ENCODE measurements at regions not wholly inside any gene's neighbourhood (a gene's known extent, or its start where the extent isn't known, plus 50 kb on each side); places are given as distances from the start of the nearest gene placed in this dataset.

DNA sequence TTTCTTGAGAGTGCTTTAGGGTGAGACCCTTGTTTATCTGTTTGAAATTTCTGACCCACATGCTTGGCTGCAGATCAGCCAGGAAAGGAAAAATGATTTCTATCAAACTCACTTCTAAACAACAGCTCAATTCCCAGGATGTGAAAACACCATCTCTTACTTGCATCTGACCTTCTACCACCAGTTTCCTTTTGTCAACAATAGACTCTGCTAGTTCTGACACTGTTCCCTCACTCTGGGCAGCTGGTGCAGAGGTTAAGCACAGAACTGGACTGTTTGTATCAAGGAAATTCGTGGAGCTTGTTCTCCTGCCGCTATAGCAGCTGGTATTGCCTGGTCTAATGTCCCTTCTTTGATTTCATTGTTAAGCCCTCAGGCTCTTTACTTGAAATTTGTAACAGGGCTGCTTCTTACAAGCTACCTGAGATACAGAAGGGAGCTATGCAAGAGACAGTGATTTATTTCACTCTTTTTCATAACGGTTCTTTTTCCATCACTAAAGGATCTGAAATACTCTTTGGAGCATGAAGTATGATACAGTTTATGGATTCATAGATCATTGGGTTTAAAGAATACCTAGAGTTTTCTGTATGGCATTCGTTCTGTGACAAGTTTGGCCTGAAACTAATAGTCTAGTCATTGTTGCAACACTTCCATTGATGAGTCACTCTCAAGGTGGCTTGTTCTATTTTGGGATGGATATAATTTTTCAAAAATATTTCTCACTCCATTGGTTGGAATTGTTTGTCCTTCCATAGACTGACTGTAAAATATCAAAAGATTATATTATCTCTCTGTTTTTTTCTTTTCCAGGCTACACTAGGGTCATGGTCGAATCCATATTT is 178.2 kb upstream of the ZC3H12C start:
- Histone ChIP-seq H3K79me2 (ENCODE audit: control insufficient read depth, insufficient read depth, low read length, unreplicated experiment) (no peaks in the 10 kb centered on the region), H3K27ac (ENCODE audit: low read depth, low read length) (peak overlapping the region; percentile 56), H3K4me3 (ENCODE audit: low read depth, low read length) (peak overlapping the region; percentile 33; the same call in 1 of the 2 replicates), H3K27me3 (ENCODE audit: insufficient read depth, low read length) (no peaks in the 10 kb centered on the region), H3K36me3 (ENCODE audit: insufficient read depth, low read length) (no peaks in the 10 kb centered on the region), H2AFZ (ENCODE audit: low read length, unreplicated experiment) (no peak overlapping the region), H3K4me1 (ENCODE audit: control insufficient read depth, insufficient read depth, low read length, unreplicated experiment) (peaks cover 23% of the 10 kb centered on the region)

DNA sequence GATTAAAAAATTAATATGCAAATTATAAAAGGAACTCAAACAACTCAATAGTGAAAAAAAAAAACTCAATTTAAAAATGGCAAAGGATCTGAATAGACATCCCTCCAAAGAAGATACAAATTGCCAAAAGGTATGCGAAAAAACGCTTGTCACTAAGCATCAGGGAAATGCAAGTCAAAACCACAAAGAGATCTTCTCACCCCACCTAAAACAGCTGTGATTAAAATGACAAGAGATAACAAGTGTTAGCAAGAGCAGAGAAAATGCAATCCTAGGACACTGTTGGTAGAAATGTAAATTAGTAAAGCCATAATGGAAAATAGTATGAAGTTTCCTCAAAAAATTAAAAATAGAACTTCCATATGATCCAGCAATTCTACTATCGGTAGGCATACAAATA is 166.3 kb upstream of the ZC3H12C start:
- H3K27ac ChIP-seq (ENCODE audit: low read depth, low read length) = no peak overlapping the region
- no peaks in the 10 kb centered on the region for H3K27me3 ChIP-seq (ENCODE audit: insufficient read depth, low read length)
- H3K79me2 ChIP-seq (ENCODE audit: control insufficient read depth, insufficient read depth, low read length, unreplicated experiment) = no peaks in the 10 kb centered on the region
- H3K36me3 ChIP-seq (ENCODE audit: insufficient read depth, low read length) = no peaks in the 10 kb centered on the region
- no peaks in the 10 kb centered on the region for H3K4me1 ChIP-seq (ENCODE audit: control insufficient read depth, insufficient read depth, low read length, unreplicated experiment)
- H2AFZ ChIP-seq (ENCODE audit: low read length, unreplicated experiment) = no peak overlapping the region
- no peak overlapping the region for H3K4me3 ChIP-seq (ENCODE audit: low read depth, low read length)

GRCh38 chr11:109929308-109929707 is 163.9 kb upstream of the ZC3H12C start:
- Histone ChIP-seq H3K27ac (ENCODE audit: low read depth, low read length) (no peak overlapping the region), H3K27me3 (ENCODE audit: insufficient read depth, low read length) (no peaks in the 10 kb centered on the region), H2AFZ (ENCODE audit: low read length, unreplicated experiment) (no peak overlapping the region), H3K79me2 (ENCODE audit: control insufficient read depth, insufficient read depth, low read length, unreplicated experiment) (no peaks in the 10 kb centered on the region), H3K36me3 (ENCODE audit: insufficient read depth, low read length) (no peaks in the 10 kb centered on the region), H3K4me1 (ENCODE audit: control insufficient read depth, insufficient read depth, low read length, unreplicated experiment) (no peaks in the 10 kb centered on the region), H3K4me3 (ENCODE audit: low read depth, low read length) (no peak overlapping the region)

DNA sequence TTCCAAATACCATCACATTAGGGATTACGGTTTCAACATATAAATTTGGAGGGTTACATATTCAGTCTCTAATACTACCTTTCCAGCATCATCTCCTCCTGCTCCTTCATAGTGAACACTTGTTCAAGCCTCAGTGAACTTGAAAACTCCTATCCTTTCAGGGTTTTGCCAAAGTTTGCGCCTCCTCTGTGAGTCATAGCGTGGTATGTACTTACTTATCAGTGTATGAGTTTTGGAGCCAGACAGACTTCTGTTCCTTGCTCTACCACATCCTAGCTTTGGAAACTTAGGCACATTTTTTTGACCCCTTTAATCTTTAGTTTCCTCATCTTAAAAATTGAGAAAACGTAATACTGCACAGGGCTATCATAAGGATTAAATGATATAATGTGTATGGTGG is 160.1 kb upstream of the ZC3H12C start:
- Histone ChIP-seq H3K4me1 (ENCODE audit: control insufficient read depth, insufficient read depth, low read length, unreplicated experiment) (no peaks in the 10 kb centered on the region), H2AFZ (ENCODE audit: low read length, unreplicated experiment) (no peak overlapping the region), H3K27me3 (ENCODE audit: insufficient read depth, low read length) (no peaks in the 10 kb centered on the region), H3K79me2 (ENCODE audit: control insufficient read depth, insufficient read depth, low read length, unreplicated experiment) (no peaks in the 10 kb centered on the region), H3K27ac (ENCODE audit: low read depth, low read length) (no peak overlapping the region), H3K36me3 (ENCODE audit: insufficient read depth, low read length) (no peaks in the 10 kb centered on the region), H3K4me3 (ENCODE audit: low read depth, low read length) (no peak overlapping the region)

DNA sequence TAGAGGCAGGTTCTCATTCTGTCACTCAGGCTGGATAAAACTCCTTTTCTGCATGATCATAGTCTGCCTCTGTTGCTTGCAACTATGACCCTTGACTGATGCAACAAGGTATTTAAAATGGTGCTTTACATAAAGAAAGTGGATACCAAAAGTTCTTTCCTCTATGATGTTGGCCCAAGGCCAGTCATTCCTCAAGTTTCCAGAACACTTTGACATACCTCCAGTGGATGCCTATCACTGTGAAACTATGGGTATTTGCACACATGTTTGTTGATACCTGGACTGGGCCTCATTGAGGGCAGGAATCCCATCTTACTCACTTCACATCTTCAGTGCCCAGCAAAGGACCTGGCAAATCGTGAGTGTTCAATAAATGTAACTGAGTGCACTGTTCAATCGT is 159.0 kb upstream of the ZC3H12C start:
- no peaks in the 10 kb centered on the region for H3K79me2 ChIP-seq (ENCODE audit: control insufficient read depth, insufficient read depth, low read length, unreplicated experiment)
- no peaks in the 10 kb centered on the region for H3K27me3 ChIP-seq (ENCODE audit: insufficient read depth, low read length)
- no peaks in the 10 kb centered on the region for H3K4me1 ChIP-seq (ENCODE audit: control insufficient read depth, insufficient read depth, low read length, unreplicated experiment)
- H2AFZ ChIP-seq (ENCODE audit: low read length, unreplicated experiment) = no peak overlapping the region
- no peak overlapping the region for H3K27ac ChIP-seq (ENCODE audit: low read depth, low read length)
- no peak overlapping the region for H3K4me3 ChIP-seq (ENCODE audit: low read depth, low read length)
- H3K36me3 ChIP-seq (ENCODE audit: insufficient read depth, low read length) = no peaks in the 10 kb centered on the region

- H3K79me2 ChIP-seq (ENCODE audit: control insufficient read depth, insufficient read depth, low read length, unreplicated experiment) = no peaks in the 10 kb centered on the region
- no peaks in the 10 kb centered on the region for H3K27me3 ChIP-seq (ENCODE audit: insufficient read depth, low read length)
- no peak overlapping the region for H3K4me3 ChIP-seq (ENCODE audit: low read depth, low read length)
- H3K36me3 ChIP-seq (ENCODE audit: insufficient read depth, low read length) = no peaks in the 10 kb centered on the region
- peaks cover 13% of the 10 kb centered on the region for H3K4me1 ChIP-seq (ENCODE audit: control insufficient read depth, insufficient read depth, low read length, unreplicated experiment)
- H3K27ac ChIP-seq (ENCODE audit: low read depth, low read length) = no peak overlapping the region
- H2AFZ ChIP-seq (ENCODE audit: low read length, unreplicated experiment) = no peak overlapping the region
Observed at GRCh38 chr11:109936661-109937180, 156.5 kb upstream of the ZC3H12C start.

- Histone ChIP-seq H3K79me2 (ENCODE audit: control insufficient read depth, insufficient read depth, low read length, unreplicated experiment) (no peaks in the 10 kb centered on the region), H2AFZ (ENCODE audit: low read length, unreplicated experiment) (no peak overlapping the region), H3K27ac (ENCODE audit: low read depth, low read length) (no peak overlapping the region), H3K27me3 (ENCODE audit: insufficient read depth, low read length) (no peaks in the 10 kb centered on the region), H3K36me3 (ENCODE audit: insufficient read depth, low read length) (no peaks in the 10 kb centered on the region), H3K4me1 (ENCODE audit: control insufficient read depth, insufficient read depth, low read length, unreplicated experiment) (peaks cover 13% of the 10 kb centered on the region), H3K4me3 (ENCODE audit: low read depth, low read length) (no peak overlapping the region)
Observed at GRCh38 chr11:109937968-109938367, 155.2 kb upstream of the ZC3H12C start.

DNA sequence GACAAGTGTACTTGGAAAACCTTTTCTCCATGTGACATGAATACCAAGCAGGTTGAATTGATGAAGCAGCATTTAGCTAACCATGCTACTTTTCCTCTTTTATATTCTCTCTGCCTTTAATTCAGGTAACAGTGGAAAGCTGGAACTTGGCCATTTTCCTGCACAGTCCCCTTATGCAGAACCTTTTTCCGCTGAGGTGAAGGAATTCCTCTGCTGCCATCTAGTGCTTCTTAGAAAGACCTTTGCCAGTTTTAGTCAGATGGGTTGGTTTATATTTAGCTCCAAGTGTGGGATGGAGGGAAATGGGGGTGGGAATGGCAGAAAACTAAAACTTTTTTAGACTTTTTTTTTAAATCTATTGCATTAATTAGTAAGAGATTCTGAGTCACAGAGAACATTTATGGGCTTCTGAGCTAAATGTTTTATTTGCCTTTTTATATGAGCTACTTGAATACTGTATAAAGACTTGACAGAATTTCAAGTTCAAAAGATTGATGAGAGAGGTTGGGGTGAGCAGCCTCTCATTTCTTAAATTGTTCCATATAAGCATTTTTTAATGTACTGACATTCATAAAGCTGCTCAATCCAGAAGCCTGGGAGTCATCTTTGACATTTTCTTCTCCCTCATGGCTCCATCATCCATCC is 153.9 kb upstream of the ZC3H12C start:
- Histone ChIP-seq H3K4me3 (ENCODE audit: low read depth, low read length) (no peak overlapping the region), H3K4me1 (ENCODE audit: control insufficient read depth, insufficient read depth, low read length, unreplicated experiment) (peaks cover 13% of the 10 kb centered on the region), H3K27ac (ENCODE audit: low read depth, low read length) (no peak overlapping the region), H3K36me3 (ENCODE audit: insufficient read depth, low read length) (no peaks in the 10 kb centered on the region), H2AFZ (ENCODE audit: low read length, unreplicated experiment) (no peak overlapping the region), H3K79me2 (ENCODE audit: control insufficient read depth, insufficient read depth, low read length, unreplicated experiment) (no peaks in the 10 kb centered on the region), H3K27me3 (ENCODE audit: insufficient read depth, low read length) (no peaks in the 10 kb centered on the region)

DNA sequence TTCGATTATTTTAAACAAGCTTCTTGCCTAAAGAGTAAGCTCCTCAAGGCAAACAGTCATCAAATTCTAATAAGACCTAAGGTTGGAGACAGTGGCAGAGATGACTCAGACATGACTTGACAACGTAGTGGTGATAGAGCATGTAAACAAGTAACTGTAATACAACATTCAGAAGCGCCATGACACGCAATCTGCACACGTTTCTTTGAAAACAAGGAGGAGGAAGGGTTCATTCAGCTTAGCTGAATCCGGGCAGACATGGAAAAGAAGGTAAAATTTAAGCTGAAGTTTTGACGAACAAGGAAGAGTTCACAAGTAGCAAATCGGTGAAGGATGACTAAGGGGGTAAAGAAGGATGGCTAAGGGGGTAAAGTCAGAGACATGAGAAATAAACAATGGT is 152.4 kb upstream of the ZC3H12C start:
- Histone ChIP-seq H3K79me2 (ENCODE audit: control insufficient read depth, insufficient read depth, low read length, unreplicated experiment) (no peaks in the 10 kb centered on the region), H3K4me3 (ENCODE audit: low read depth, low read length) (no peak overlapping the region), H3K4me1 (ENCODE audit: control insufficient read depth, insufficient read depth, low read length, unreplicated experiment) (peaks cover 20% of the 10 kb centered on the region), H2AFZ (ENCODE audit: low read length, unreplicated experiment) (no peak overlapping the region), H3K27ac (ENCODE audit: low read depth, low read length) (peak overlapping the region; percentile 51), H3K36me3 (ENCODE audit: insufficient read depth, low read length) (no peaks in the 10 kb centered on the region), H3K27me3 (ENCODE audit: insufficient read depth, low read length) (no peaks in the 10 kb centered on the region)

DNA sequence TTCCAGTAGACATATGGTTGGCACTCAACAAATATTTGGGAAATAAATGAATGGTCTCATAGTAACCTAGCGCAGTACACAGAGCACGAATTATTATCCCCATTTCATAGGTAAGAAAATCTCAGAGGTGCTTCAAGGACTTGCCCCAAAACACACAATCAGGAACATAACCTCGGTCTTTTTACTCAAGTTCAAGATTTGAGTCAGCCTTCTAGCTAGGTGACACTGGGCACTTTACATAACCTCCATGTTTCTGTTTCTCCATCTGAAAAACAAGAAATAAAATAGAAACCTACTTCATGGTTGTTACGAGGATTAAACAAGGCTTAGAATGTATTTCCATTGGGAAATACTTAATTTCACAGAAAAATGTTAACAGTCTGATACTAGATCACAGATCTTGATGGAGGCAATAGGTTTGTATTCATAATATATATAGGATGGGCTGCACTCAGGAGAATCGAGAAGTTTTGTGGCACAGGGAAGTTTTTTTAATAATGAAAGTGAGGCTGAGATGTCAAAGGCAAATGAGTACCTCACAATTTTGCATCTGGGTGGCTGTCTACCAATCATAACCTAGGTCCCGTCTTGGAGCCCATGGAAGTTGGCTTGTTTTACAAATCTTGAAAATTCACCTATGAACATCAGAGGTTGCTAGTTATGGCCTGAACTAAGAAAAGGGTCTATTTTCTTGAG is 147.4 kb upstream of the ZC3H12C start:
- Histone ChIP-seq H3K4me3 (ENCODE audit: low read depth, low read length) (peak overlapping the region; percentile 65), H2AFZ (ENCODE audit: low read length, unreplicated experiment) (peak overlapping the region; percentile 89), H3K27ac (ENCODE audit: low read depth, low read length) (peak overlapping the region; percentile 89), H3K79me2 (ENCODE audit: control insufficient read depth, insufficient read depth, low read length, unreplicated experiment) (no peaks in the 10 kb centered on the region), H3K4me1 (ENCODE audit: control insufficient read depth, insufficient read depth, low read length, unreplicated experiment) (peaks cover 20% of the 10 kb centered on the region), H3K36me3 (ENCODE audit: insufficient read depth, low read length) (0 out of 2 replicates have a peak, but pooled peaks cover 3% of the 10 kb centered on the region), H3K27me3 (ENCODE audit: insufficient read depth, low read length) (no peaks in the 10 kb centered on the region)

All from ACC112 (cell line).